Effector CD8-positive, alpha-beta T cell (primary cell): ENCODE measurements at regions not wholly inside any gene's neighbourhood (a gene's known extent, or its start where the extent isn't known, plus 50 kb on each side); places are given as distances from the start of the nearest gene placed in this dataset.

Source experiments
- DNase-seq: peaks from one replicate; lab custom pipeline; 2025; lab: John Stamatoyannopoulos, UW

DNA sequence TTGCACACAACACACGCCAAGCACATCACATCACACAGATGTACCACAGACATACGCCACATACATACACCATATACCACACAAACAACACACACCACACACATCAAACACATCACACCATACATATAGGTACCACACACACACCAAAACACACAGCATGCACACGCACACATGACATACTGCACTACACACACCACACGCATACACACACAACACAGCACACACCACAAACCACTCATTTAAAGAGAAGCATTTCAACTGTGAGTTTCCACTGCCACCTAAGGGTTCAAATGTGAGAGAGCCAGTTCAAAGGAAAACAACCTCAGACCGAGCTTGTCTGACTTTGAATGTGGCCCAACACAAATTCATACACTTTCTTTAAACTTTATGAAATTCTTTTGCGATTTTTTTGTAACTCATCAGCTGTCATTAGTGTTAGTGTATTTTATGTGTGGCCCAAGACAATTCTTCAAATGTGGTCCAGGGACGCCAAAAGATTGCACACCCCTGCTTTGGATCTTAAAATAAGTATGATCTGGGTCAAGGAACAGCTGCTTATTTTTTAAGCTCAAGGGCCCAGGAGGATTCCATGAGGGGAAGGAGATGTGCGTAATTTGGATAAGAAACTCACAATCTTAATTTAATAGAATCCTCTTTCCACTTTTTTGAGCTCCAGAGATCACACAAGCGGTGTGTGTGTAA, 494.6 kb downstream of the GADD45G start:
- DNase-seq, result no peak

DNA sequence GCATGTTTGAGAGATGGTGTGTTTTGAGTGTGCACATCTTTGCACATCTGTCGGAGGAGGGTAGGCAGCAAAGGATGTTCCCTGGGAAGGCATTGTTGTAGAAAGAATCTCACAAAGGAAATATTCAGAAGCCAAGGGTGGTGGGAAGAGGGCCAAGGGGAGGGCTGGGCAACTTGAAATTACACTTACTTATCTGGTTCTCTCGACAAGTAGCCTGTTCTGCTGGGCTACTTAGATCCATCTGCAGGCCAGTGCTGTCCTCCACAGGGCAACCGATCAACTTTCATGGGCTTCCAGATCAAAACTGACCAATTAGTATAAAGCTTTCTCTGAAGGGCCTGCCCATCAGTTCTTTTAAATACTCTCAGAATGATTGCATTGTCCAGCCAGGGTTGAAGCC, 495.2 kb downstream of the GADD45G start:
- DNase-seq, result no peak

- peak; percentile 62 for DNase-seq
Measured at GRCh38 chr9:90102292-90102901, 497.6 kb downstream of the GADD45G start.

GRCh38 chr9:90103771-90104170, 499.0 kb downstream of the GADD45G start:
- DNase-seq, result no peak

GRCh38 chr9:90105773-90106172, 501.0 kb downstream of the GADD45G start:
- DNase-seq, result no peak

DNA sequence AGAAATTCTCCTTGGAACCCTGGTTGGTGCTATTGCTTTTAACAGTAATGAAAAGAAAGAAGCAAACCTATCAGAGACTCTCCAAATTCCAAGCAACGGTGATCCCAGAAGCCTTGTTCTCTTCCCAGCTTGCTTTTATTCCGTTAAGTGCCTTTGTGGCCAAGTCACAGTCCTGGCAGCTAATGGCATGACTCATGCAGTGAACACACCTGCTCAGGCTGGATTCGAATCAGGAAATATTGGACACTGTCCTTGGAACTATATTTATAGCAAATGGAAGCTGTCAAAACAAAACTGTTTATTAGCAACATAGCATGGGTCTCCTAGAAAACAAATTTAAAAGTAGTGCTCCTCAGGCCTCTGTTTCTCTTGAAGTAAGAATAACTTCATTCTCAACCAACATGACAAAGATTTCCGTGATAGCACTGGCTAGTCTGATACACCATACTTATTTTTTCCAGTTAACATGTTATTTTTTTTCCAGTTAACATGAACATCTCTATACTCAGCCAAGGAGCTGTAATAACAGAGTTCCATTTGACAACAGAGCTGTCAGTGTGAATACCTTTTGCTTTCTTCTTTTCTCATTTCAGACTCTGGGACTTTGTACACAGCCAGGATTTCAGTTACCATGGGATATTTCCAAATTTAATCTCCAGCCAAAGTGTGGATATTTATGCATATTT, 502.4 kb downstream of the GADD45G start:
- no peak for DNase-seq

DNA sequence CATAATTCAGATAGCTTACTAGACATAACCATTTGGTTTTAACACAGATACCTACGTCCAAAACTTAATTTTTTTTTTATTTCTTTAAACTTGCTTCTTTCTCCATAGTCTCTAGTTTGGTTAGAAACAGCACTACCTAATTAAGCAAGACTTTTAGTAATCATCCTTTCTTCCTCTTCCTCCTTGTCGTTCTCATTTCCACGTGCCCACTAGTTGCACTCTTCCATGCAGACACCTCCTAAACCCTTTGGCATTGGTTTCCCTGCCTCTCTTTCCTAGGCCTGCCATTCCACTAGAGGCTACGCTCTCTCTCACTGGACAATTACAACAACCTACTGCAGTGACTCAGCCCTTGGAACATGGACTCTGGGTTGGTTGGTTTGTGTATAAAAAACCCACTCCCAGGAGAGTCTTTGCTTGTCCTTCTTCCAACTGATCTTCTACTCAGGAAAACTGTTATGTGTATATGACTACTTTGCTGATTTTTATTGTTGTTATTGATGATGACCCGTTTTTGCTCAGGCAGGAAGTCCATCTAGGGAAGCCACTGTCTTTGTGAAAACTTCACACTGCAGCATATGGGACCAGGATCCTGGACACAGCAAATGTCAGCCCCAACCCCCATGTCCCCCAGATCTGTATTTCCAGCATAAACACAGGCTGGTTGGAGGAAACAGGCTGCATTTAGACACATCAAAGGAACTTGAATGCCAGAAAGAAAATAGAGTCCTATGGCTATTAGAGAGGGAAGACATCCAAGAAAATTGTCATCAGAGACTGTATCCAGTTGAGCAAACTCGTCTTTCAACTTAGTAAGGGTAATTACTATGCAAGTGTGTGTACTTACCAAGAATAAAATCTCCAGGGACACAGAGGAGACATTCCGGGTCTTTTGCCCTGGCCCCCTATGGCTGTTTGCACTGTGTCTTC, 503.2 kb downstream of the GADD45G start:
- DNase-seq, result no peak

GRCh38 chr9:90112788-90113187, 508.0 kb downstream of the GADD45G start:
- DNase-seq, result no peak

DNA sequence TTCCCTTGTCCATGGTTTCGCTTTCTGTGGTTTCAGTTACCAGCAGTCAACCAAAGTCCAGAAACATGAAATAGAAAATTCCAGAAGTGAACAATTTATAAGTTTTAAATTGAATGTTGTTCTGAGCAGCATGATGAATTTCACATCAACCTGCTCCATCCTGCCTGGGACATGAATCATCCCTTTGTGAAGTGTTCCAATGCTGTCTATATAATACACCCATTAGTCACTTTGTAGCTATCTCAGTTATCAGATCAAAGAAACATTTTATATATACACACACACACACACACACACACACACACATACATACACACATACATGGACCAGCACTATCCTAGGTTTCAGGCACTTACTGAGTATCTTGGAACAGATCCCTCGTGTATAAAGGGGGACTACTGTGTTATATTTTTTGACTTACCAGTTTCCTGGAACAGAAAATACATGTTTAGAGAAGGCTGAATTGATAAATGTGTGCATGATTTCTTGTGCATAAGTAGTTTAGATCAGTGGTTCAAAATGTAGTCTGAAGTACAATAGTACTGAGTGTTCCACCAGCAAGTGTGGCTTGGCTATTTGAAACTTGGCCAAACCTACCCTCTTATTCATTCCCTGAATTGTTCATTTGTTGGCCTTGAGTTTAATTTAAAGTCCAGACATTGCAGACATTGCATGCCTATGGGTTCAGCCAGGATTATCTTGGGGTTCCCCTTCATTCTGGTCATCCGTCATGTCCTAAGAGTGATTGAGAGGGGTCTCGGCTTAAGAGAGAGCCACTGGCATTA, 510.0 kb downstream of the GADD45G start:
- DNase-seq, result no peak

DNA sequence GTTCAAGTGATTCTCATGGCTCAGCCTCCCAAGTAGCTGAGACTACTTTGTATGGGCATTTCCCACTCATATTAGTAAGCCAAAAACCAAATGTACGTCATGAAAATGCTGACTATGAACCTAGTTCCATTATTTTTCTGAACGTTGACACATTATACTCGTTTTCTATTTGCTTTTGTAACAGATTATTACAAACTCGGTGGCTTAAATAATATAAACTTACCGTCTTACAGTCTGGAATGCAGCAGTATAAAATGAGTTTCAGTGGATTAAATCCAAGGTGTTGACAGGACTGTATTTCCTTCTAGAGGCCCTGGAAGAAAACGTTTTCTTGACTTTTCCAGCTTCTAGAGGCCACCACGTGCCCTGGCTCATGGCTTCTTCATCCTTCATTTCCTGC, 517.0 kb downstream of the GADD45G start:
- no peak for DNase-seq

DNA sequence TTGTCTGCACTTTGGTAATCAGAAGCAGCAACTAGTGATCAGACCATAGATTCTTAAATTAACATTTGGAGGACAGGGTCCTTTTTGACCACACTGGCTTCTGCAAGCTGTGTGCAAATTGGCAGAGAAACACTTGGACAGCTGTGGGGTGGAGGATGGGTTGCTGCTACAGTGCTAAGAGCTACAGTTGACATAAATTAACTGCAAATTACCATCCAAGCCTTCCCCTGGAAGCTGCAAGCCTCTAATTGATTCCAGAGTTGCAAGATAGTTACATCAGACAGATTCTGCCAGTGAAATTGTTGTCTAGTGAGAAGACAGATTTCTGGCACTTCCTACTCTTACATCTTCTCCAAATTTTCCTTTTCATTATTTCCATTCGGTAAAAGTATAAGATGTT, 517.7 kb downstream of the DIRAS2 start:
- DNase-seq, result no peak

DNA sequence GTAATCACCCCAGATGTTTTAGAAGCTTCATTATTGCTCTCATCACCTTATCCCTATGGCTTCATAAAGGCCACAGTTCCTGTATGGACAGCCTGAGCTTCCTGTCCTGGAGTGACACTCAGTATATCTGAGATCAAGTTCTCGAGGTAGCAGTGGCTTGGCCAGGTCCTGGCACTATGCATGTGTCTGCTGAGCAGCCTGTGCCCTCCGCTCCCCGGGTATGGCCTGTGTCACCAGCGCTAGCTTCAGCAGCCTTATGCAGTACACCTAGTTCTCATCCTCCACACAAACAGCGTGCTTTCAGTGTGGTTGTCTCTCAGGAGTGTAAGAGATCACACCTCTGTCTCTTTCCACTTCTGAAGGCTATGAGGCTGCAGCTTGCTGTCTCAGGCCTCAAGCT, 514.7 kb downstream of the DIRAS2 start:
- no peak for DNase-seq

- no peak for DNase-seq
Measured at GRCh38 chr9:90128587-90129190, 513.9 kb downstream of the DIRAS2 start.

- no peak for DNase-seq
Measured at GRCh38 chr9:90129446-90129845, 513.2 kb downstream of the DIRAS2 start.

DNA sequence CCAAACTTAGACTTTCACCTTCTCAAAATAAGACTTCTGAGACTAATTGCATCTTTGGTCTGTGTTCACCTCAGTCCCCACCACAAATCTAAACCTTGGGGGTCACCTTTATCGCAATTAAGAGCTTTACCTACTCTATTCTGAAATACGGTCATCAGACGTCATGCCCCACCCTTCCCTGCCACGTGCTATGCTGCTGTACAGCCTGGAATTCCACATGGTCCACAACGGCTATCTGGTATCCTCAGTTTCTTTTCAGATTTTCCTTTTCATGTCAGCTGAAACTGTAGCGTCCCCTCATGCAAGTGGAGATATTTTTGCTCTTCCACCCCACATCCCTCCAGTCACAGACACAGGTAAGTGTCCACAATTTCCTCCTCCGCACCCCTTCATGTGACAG, 511.1 kb downstream of the DIRAS2 start:
- DNase-seq, result no peak

DNA sequence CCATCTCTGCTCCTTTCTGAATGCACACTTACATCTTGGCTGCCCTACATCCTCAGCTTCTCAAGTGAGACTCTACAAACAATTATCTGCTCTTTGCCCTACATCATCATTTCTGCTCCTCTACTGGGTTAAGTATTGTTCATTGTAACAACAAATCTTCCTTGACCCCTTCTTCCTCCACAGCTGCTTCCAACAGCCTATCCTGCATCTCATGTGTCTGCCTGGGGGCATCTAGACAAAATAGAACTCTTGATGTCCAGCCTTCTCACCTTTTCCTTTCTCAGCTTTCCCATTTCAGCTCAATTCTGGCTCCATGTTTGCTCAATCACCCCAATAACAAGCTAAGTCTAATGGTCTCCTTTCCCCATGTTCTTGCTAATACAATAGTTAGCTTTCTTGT, 509.8 kb downstream of the DIRAS2 start:
- no peak for DNase-seq

DNA sequence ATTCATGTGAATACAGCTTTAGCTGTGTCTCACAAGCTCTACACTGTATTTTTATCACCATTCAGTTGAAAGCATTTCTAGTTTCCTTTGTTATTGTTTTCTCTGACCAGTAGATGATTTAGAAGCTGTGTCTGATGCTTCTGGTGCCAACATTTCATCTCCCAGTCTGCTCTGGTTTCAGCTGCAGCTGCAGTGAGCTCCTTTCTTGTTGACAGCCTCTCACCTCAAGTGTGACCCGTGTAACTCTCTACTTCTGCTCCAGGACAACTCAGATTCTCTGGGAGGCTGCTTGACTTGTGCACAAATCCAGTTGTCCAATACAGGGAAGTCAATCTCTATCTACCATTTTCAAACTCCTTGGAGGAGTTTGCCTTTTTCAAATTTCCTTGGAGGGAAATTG, 504.8 kb downstream of the DIRAS2 start:
- DNase-seq, result no peak

DNA sequence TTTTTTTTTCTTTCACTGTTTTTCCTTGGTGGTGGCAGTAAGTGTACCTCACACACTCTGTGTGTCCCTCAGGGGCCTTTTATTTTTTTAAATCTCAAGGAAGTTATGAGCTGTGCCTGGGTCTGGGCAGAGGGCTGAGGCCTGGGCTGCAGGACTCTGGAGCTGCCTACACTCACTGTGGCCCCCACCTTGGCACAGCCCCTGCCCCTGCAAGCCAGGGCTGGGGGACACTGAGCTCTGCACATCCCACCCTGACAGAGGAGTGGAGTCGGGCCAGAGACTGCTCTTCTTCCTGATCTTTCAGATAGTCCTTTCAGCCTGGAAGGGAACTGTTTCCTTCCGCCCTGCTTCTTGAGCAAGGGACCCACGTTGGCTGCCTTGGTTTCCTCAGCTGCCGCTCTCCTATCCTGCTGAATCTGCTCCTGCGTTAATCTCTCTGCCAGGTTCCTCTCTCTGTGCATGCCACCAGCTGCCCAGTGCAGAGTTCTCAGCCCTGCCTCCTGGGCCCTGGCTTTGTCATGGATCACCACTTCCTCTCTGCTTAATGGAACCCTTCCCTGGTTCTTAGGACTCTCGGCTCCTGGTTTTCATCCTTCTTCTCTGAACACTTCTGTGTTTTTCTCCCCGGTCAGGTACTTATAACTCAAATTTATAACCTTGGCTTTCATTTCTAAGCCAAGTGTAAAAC, 502.3 kb downstream of the DIRAS2 start:
- DNase-seq, result no peak

DNA sequence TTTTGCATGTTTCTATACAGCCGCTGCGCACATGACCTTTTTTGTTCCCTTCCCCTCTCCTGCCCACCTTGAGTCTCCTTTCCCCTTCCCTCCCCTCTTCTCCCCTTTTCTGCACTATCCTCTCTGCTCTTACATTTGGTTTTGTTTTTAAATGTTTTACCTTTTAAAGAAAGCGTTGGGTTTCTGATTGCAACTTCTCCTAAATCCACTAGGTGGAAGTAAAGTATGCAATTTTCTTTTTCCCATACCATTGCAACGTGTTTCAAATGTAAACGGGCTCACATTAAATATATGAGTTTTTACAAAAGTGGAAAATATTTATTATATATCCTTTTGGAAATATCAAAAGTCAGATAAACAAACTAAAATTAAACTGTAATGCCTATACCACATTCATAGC, 500.9 kb downstream of the DIRAS2 start:
- no peak for DNase-seq

DNA sequence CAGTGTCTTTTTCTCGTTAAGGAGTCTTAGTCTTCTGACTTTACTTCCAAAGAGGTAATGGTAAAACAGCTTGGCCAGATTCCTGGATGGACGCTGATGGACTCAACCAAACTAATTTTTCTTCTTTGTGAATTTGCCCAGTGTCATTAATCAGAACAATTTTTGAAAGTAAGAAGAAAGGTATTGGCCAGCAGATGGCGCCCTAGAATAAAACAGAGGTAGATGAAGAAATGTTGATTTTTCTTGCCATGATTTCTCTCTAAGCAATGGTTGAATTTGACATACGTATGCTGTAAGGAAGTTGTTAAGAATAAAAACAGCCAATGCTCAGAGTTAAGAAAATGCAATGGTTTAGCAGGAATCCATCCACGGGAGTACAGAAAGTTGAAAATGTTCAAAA, 500.0 kb downstream of the DIRAS2 start:
- peak; percentile 40 for DNase-seq
